RWPE1 (cell line): ENCODE measurements at regions not wholly inside any gene's neighbourhood (a gene's known extent, or its start where the extent isn't known, plus 50 kb on each side); places are given as distances from the start of the nearest gene placed in this dataset.

Source experiments
- CTCF ChIA-PET: fragments of 350-600 bp; sonication (Branson Sonifier 250); formaldehyde crosslinking; extraction: SDS; loops from one replicate; lab custom pipeline; 2021; lab: Yijun Ruan, JAX
- POLR2A ChIA-PET: fragments of 400-600 bp; formaldehyde crosslinking; extraction: SDS; loops from one replicate; lab custom pipeline; 2020; ENCODE audit warnings: antibody characterized with exemption; ENCODE audit not compliant: low non-redundant PET; lab: Yijun Ruan, JAX
- DNase-seq: peaks from one replicate; pipeline ENCODE4 v3.0.0; 2012; ENCODE audit warnings: low spot score
- H3K27ac ChIP-seq: fragments of 450-650 bp; 2 replicates; pipeline ENCODE4 v1.5.1; 2017
- TF ChIP-seq, protein P1 (sequence below): fragments of 450-650 bp; conservative IDR thresholded peaks from 2 replicates; pipeline ENCODE4 v1.5.1; 2017; ENCODE audit warnings: low read depth, mild to moderate bottlenecking

DNA sequence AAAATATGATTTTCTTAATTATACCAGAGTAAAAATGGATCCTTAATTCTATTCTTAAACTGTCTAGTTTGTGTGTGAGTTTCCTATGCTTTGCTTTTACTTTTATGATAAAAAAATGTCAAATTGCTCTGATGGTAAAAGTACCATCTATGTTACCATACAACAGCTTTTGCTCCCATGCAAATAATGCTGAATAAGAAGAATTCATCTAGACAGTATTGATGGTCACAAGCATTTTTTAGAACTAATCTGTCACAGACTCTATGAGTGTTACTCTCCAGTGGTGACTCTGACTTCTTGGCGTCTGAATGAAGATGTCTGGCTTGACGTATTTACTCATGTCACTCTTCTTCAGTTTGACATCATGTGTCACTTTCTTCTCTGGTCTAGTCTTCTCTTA is 608.1 kb upstream of the RORB start:
- TF ChIP-seq, protein P1, sequence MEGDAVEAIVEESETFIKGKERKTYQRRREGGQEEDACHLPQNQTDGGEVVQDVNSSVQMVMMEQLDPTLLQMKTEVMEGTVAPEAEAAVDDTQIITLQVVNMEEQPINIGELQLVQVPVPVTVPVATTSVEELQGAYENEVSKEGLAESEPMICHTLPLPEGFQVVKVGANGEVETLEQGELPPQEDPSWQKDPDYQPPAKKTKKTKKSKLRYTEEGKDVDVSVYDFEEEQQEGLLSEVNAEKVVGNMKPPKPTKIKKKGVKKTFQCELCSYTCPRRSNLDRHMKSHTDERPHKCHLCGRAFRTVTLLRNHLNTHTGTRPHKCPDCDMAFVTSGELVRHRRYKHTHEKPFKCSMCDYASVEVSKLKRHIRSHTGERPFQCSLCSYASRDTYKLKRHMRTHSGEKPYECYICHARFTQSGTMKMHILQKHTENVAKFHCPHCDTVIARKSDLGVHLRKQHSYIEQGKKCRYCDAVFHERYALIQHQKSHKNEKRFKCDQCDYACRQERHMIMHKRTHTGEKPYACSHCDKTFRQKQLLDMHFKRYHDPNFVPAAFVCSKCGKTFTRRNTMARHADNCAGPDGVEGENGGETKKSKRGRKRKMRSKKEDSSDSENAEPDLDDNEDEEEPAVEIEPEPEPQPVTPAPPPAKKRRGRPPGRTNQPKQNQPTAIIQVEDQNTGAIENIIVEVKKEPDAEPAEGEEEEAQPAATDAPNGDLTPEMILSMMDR = no peak
- ChIA-PET POLR2A (no interaction called here), CTCF (no interaction called here)
- H3K27ac ChIP-seq = no peak overlapping the region
- DNase-seq = no peak

DNA sequence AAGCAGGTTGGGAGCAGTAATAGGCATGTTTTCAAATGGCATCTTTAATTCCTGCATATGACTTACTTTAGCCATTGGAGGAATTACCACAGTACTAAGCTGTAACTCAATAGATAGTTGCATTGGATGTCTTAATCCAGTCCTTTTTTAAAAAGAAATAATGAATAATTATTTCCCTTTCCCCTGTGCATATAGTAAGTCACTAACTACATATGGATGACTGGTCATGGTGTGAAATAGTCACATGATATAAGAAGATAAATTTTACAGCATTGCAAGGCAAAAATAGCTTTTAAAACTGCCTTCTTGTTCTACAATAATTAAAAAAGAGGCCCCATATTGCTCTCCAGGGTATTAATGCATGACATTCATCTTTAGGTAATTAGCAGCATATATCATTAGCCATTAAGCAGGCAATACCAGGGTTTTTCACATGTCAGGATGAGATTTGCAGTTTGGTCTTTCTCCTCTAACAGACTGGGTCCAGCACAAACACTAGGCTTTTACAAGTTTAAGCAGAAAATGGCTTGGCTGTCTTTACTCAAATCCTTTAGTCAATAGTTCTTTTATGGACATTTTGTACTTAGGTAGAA is 606.4 kb upstream of the RORB start:
- POLR2A ChIA-PET = interaction anchor here (0.6 kb wide), 1 partner anchor 982 kb away, joined by 4 read pairs; no protein-coding TSS in a partner anchor
- no peak for DNase-seq
- no peak overlapping the region for H3K27ac ChIP-seq
- TF ChIP-seq, protein P1 = no peak
- CTCF ChIA-PET = no interaction called here

DNA sequence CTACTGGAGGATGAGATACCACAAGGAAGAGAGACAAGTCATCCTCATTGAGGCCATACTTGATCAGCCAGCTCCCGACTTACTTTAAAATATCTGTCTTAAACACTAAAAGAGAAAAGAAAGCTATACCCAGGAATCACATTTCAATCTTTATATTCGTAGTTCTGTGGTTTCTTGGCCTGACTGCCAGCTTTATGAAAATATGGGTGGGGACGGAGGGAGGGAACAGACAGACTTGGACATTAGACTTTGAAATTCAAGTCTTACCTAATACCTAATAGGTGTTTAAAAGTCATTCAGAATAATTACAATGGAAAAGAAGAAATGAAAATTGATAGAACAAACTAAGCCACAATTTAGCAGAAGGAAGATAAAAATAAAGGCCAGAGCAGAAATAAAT is 604.8 kb upstream of the RORB start:
- no peak for DNase-seq
- TF ChIP-seq, protein P1 = no peak
- ChIA-PET POLR2A (no interaction called here), CTCF (interaction anchor here (0.7 to 1.6 kb wide), 3 partner anchors 15 to 596 kb away, joined by 3 to 4 read pairs (median 4); no protein-coding TSS in a partner anchor)
- H3K27ac ChIP-seq = no peak overlapping the region

DNA sequence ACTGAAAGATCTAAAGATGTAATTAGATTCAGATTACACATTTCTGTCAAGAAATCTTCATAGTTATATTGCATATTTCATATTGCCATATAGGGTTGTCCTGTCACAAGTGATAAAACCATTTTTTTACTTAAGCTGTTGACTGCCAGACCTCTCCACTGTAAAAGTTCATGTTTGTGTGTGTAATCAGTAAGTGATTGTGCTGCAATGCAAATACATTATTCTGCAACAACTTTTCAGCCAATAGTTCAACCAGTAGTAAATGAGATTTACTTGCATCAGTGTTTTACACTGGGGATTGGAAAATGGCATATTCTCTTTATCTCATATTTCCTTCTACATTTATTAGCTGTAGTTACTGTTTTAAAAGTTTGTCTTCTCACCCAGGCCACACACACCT is 603.9 kb upstream of the RORB start:
- H3K27ac ChIP-seq = no peak overlapping the region
- no peak for DNase-seq
- TF ChIP-seq, protein P1 = no peak
- ChIA-PET CTCF (interaction anchor here (0.6 to 1.6 kb wide), 2 partner anchors 16 to 210 kb away, joined by 3 to 4 read pairs; no protein-coding TSS in a partner anchor), POLR2A (no interaction called here)

DNA sequence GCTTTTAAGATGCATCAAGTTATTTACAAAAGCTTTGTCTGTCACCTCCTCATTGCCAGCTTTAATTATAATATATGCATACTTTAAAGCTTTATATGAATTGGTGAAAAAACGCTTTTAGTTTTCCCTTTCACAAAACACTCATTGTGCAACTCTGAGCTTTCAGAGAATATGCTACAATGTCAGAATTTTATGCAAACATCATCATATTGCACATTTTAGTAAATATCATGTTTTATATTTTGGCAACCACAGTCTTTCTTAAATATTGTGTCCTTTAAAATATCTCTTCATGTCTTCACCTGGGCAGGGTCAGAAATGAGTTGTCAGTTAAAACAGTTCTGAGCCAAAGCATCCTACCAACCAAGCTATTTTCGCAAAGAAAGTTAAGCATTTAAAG is 601.1 kb upstream of the RORB start:
- no peak for DNase-seq
- ChIA-PET CTCF (no interaction called here), POLR2A (no interaction called here)
- H3K27ac ChIP-seq = no peak overlapping the region
- TF ChIP-seq, protein P1 = no peak

DNA sequence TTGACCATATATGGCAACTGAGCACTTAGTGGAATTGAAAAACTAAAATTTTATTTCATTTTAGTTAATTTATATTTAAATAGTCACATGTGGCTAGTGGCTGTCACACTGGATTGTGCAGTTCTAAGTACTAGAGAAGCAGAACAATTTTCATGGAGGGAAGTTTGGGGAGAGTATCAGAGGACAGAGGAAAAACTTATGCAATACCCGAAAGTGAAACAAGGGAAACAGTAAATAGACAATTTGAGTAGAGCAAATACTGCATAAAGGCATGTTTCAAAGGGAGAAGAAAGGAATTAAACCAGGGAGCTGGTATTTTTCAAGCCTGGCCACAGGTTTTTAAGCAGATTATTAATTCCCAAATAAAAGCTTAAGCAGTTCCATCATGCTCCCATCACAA is 590.5 kb upstream of the RORB start:
- ChIA-PET POLR2A (no interaction called here), CTCF (no interaction called here)
- no peak for DNase-seq
- no peak overlapping the region for H3K27ac ChIP-seq
- TF ChIP-seq, protein P1 = no peak
